ENCODE measurements at regions not wholly inside any gene's neighbourhood (a gene's known extent, or its start where the extent isn't known, plus 50 kb on each side); places are given as distances from the start of the nearest gene placed in this dataset.

GRCh38 chr3:23726811-23727548, 78.8 kb upstream of the UBE2E1 start:
- TF ChIP-seq CTCF (optimal IDR thresholded peaks at IDR 0.05 in 1 of 3, IDR thresholded peaks at IDR 0.05 in 1 of 3, conservative IDR thresholded peaks at IDR 0.05 in 1 of 3; ENCODE audit: extremely low read depth in 1 of 3, insufficient read depth in 2 of 3, low read length in 3 of 3) (no peak), EZH2 (IDR thresholded peaks at IDR 0.05; ENCODE audit: low read length) (no peak)

Data from keratinocyte (primary cell).